B cell (primary cell): ENCODE measurements at regions not wholly inside any gene's neighbourhood (a gene's known extent, or its start where the extent isn't known, plus 50 kb on each side); places are given as distances from the start of the nearest gene placed in this dataset.

ENCODE experiments used
- ATAC-seq: fragments of 200-7000 bp; cut with Tn5 transposase; one replicate; pipeline ENCODE4 v1.10.0; 2021; ENCODE audit warnings: low read depth, mild to moderate bottlenecking, moderate number of reproducible peaks, moderate library complexity
- CTCF ChIA-PET: fragments of 350-600 bp; sonication (Branson Sonifier 250); formaldehyde crosslinking; loops from one replicate; lab custom pipeline; 2021; ENCODE audit warnings: antibody characterized with exemption, inconsistent platforms; lab: Charles Lee
- POLR2A ChIA-PET: fragments of 350-600 bp; sonication (Branson Sonifier 250); formaldehyde crosslinking; loops from one replicate; lab custom pipeline; 2021; ENCODE audit warnings: antibody characterized with exemption; lab: Charles Lee
- DNase-seq: peaks from one replicate; pipeline ENCODE4 v3.0.0; 2013
- H2AFZ ChIP-seq: 2 replicates; pipeline ENCODE4 v1.6.1; 2012; ENCODE audit warnings: mild to moderate bottlenecking, low read depth, low read length; ENCODE audit not compliant: insufficient read depth, poor library complexity, severe bottlenecking
- H3K27ac ChIP-seq, 2 donors: 1 replicate in 1 of 2; 2 replicates in 1 of 2; pipeline ENCODE4 v1.5.1; 2012 to 2013; ENCODE audit warnings: low read length in 2 of 2, mild to moderate bottlenecking in 2 of 2, moderate library complexity in 1 of 2
- H3K27me3 ChIP-seq, 4 experiments: fragments of 200-600 bp in 1 of 4; sonication (generic) in 1 of 4; replicated peaks in 1 of 4; 1 replicate in 2 of 4; 2 replicates in 2 of 4; pipeline versions ENCODE4 v1.6.1 to v1.7.0; 2013 to 2016; ENCODE audit warnings: low read length in 3 of 4, mild to moderate bottlenecking in 2 of 4, mixed read lengths in 1 of 4, moderate library complexity in 1 of 4; ENCODE audit not compliant: insufficient read depth in 4 of 4, control insufficient read depth in 3 of 4; ENCODE audit errors: control extremely low read depth in 1 of 4
- H3K36me3 ChIP-seq, 2 experiments: replicated peaks in 1 of 2; 1 replicate in 1 of 2; 2 replicates in 1 of 2; pipeline versions ENCODE4 v1.6.1 to v1.7.1; 2013; ENCODE audit warnings: low read length in 1 of 2; ENCODE audit not compliant: insufficient read depth in 2 of 2, control insufficient read depth in 1 of 2; ENCODE audit errors: control extremely low read depth in 1 of 2, extremely low read depth in 1 of 2
- H3K4me1 ChIP-seq, 2 donors: fragments of 200-600 bp in 1 of 2; sonication (generic) in 1 of 2; 1 replicate in 1 of 2; 2 replicates in 1 of 2; pipeline versions ENCODE4 v1.5.1 to v1.6.1; 2013 to 2017; ENCODE audit warnings: low read length in 2 of 2; ENCODE audit not compliant: control insufficient read depth in 2 of 2, insufficient read depth in 2 of 2
- H3K4me2 ChIP-seq: replicated peaks from 2 replicates; pipeline ENCODE3; 2012; ENCODE audit warnings: mild to moderate bottlenecking, low read depth, low read length; ENCODE audit not compliant: poor library complexity, severe bottlenecking
- H3K4me3 ChIP-seq, 5 experiments: fragments of 200-600 bp in 1 of 5; sonication (generic) in 1 of 5; 1 replicate in 3 of 5; 2 replicates in 2 of 5; pipeline versions ENCODE4 v1.5.1 to v1.7.0; 2011 to 2016; ENCODE audit warnings: low read length in 4 of 5, mild to moderate bottlenecking in 4 of 5, low read depth in 2 of 5, control low read depth in 1 of 5, moderate library complexity in 1 of 5; ENCODE audit not compliant: insufficient read depth in 1 of 5; ENCODE audit errors: control extremely low read depth in 1 of 5, extremely low read depth in 1 of 5
- H3K79me2 ChIP-seq: fragments of 200-600 bp; sonication (generic); one replicate; pipeline ENCODE4 v1.6.0; 2016; ENCODE audit warnings: low read length; ENCODE audit not compliant: control insufficient read depth, insufficient read depth
- H3K9ac ChIP-seq: fragments of 200-600 bp; sonication (generic); 2 replicates; pipeline ENCODE4 v1.6.1; 2017; ENCODE audit warnings: mild to moderate bottlenecking, low read length, moderate library complexity
- H3K9me3 ChIP-seq, 3 donors: one replicate each; pipeline versions ENCODE4 v1.6.1 to v1.7.1; 2013; ENCODE audit warnings: low read length in 2 of 3; ENCODE audit not compliant: control insufficient read depth in 2 of 3, insufficient read depth in 1 of 3; ENCODE audit errors: control extremely low read depth in 1 of 3
- H4K20me1 ChIP-seq: 2 replicates; pipeline ENCODE4 v1.6.0; 2012; ENCODE audit warnings: mild to moderate bottlenecking, low read length; ENCODE audit not compliant: insufficient read depth, control insufficient read depth, poor library complexity, severe bottlenecking
- H3K27ac Mint-ChIP-seq: one replicate; pipeline ENCODE4 v1.8.0; 2021; ENCODE audit warnings: mixed read lengths
- H3K27me3 Mint-ChIP-seq: one replicate; pipeline ENCODE4 v1.8.0; 2021; ENCODE audit warnings: mixed read lengths
- H3K4me1 Mint-ChIP-seq: one replicate; pipeline ENCODE4 v1.8.0; 2021; ENCODE audit warnings: mixed read lengths
- H3K4me3 Mint-ChIP-seq: one replicate; pipeline ENCODE4 v1.8.0; 2021; ENCODE audit warnings: mixed read lengths
- H3K9me3 Mint-ChIP-seq: one replicate; pipeline ENCODE4 v1.8.0; 2022; ENCODE audit warnings: mixed read lengths; ENCODE audit not compliant: insufficient read depth
- EZH2 ChIP-seq: IDR thresholded peaks from 2 replicates; pipeline ENCODE4 v1.6.1; 2012; ENCODE audit warnings: borderline replicate concordance, low read depth, mild to moderate bottlenecking, moderate library complexity, low read length; ENCODE audit not compliant: insufficient read depth, poor library complexity, severe bottlenecking
- WGBS: methylation state at CpG from one replicate; pipeline ENCODE4 v1.1.5; 2013; ENCODE audit warnings: missing lambda C conversion rate; ENCODE audit not compliant: insufficient coverage; 5-methylcytosine and 5-hydroxymethylcytosine counted together
- intact Hi-C: fragments of 100-400 bp; cut with micrococcal nuclease; formaldehyde crosslinking; loops from one replicate; pipeline ENCODE4 v1.10.0; 2022
- TF ChIP-seq, protein P1 (sequence below): fragments of 200-600 bp; IDR thresholded peaks from one replicate; pipeline ENCODE4 v1.8.0; 2022; ENCODE audit warnings: antibody characterized with exemption, mild to moderate bottlenecking

- Histone ChIP-seq H3K4me3 (no peak overlapping the region), H3K27ac (no peak overlapping the region), H3K4me2 (no peak overlapping the region), H3K4me1 (no peaks in the 10 kb centered on the region), H3K9me3 (no peaks in the 10 kb centered on the region), H4K20me1 (no peaks in the 10 kb centered on the region), H3K36me3 (no peaks in the 10 kb centered on the region), H3K27me3 (peaks cover 0 to 2% (median 0%) of the 10 kb centered on the region in 4 experiments), H3K9ac (no peak overlapping the region), H2AFZ (no peak overlapping the region), H3K79me2 (no peaks in the 10 kb centered on the region)
- POLR2A ChIA-PET: no interaction called here
- no peak for DNase-seq
- CTCF ChIA-PET: no interaction called here
- TF ChIP-seq, protein P1, sequence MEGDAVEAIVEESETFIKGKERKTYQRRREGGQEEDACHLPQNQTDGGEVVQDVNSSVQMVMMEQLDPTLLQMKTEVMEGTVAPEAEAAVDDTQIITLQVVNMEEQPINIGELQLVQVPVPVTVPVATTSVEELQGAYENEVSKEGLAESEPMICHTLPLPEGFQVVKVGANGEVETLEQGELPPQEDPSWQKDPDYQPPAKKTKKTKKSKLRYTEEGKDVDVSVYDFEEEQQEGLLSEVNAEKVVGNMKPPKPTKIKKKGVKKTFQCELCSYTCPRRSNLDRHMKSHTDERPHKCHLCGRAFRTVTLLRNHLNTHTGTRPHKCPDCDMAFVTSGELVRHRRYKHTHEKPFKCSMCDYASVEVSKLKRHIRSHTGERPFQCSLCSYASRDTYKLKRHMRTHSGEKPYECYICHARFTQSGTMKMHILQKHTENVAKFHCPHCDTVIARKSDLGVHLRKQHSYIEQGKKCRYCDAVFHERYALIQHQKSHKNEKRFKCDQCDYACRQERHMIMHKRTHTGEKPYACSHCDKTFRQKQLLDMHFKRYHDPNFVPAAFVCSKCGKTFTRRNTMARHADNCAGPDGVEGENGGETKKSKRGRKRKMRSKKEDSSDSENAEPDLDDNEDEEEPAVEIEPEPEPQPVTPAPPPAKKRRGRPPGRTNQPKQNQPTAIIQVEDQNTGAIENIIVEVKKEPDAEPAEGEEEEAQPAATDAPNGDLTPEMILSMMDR: no peak
- no peak for TF ChIP-seq EZH2
- 81% methylated on average over 10 of the region's 10 CpGs for WGBS
- no peaks in the 10 kb centered on the region for H3K9me3 Mint-ChIP-seq
- intact Hi-C loops: no loop called here
- ATAC-seq: no peak
- no peak overlapping the region for H3K4me3 Mint-ChIP-seq
- H3K27me3 Mint-ChIP-seq: no peaks in the 10 kb centered on the region
- no peaks in the 10 kb centered on the region for H3K4me1 Mint-ChIP-seq
- no peak overlapping the region for H3K27ac Mint-ChIP-seq
Observed at GRCh38 chr17:79148584-79148983, 74.0 kb downstream of the ENGASE start.

DNA sequence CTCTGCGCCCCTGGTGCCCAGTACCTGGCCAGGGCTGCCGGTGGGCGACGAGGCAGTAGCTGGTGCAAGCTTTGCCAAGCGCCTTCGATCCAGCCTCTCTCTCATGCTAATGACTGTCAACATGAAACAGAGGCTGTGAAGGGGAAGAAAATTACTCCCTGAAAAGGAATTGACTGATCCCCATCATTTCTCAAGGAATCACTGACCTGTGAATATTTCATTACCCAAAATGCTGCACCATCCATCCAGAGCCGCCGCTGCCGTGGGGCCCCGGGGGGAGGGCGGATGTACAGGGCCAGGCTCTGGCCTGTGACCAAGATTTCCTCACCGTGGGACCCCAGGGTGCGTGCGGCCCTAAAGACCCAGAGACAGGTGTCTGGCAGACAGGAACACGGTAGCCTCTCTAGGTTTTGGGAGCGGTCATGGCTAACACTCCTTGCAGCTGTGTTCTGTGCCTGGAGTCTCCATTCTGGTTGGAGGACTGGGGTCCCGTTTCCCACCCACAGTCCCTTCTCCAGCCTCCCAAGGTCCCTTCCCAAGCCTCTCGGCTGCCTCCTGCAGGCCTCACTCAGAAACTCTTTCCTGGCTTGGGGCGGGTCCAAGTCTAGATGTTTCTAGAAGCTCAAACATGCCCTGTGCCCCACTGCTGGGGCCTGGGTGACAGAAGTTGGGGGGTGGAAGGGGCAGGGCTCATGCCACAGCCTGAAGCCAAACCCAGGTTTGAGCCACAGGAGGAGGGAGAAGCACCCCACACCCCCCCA lies 73.3 kb downstream of the ENGASE start:
- DNase-seq: no peak
- CTCF ChIA-PET: no interaction called here
- H3K4me1 ChIP-seq: no peaks in the 10 kb centered on the region
- H3K27me3 ChIP-seq: peaks cover 0 to 2% (median 0%) of the 10 kb centered on the region in 4 experiments
- TF ChIP-seq EZH2: no peak
- TF ChIP-seq, protein P1: no peak
- Mint-ChIP-seq H3K4me1 (no peaks in the 10 kb centered on the region), H3K27ac (no peak overlapping the region), H3K27me3 (no peaks in the 10 kb centered on the region), H3K4me3 (no peak overlapping the region), H3K9me3 (no peaks in the 10 kb centered on the region)
- no peak for ATAC-seq
- H3K9me3 ChIP-seq: no peaks in the 10 kb centered on the region
- H3K27ac ChIP-seq: no peak overlapping the region
- H3K4me2 ChIP-seq: no peak overlapping the region
- 93% methylated on average over 18 of the region's 19 CpGs for WGBS
- POLR2A ChIA-PET: no interaction called here
- no peak overlapping the region for H3K4me3 ChIP-seq
- H3K36me3 ChIP-seq: no peaks in the 10 kb centered on the region
- no peaks in the 10 kb centered on the region for H3K79me2 ChIP-seq
- no peaks in the 10 kb centered on the region for H4K20me1 ChIP-seq
- intact Hi-C loops: no loop called here
- H3K9ac ChIP-seq: no peak overlapping the region
- no peak overlapping the region for H2AFZ ChIP-seq
